NCI-H526 (cell line): ENCODE measurements at regions not wholly inside any gene's neighbourhood (a gene's known extent, or its start where the extent isn't known, plus 50 kb on each side); places are given as distances from the start of the nearest gene placed in this dataset.
"Not testable (repeated sequence)": the region's sequence is repeated elsewhere in the genome, so short reads cannot be mapped to it uniquely, and the experiment has no call there.

Experiments
- DNase-seq, 2 experiments: peaks; one replicate each; lab custom pipeline; 2025; lab: John Stamatoyannopoulos, UW

GRCh38 chr3:13248640-13249039, 171.5 kb downstream of the NUP210 start:
- no peak for DNase-seq

- no peak for DNase-seq
Observed at GRCh38 chr3:13245615-13245978, 172.4 kb upstream of the IQSEC1 start.

DNA sequence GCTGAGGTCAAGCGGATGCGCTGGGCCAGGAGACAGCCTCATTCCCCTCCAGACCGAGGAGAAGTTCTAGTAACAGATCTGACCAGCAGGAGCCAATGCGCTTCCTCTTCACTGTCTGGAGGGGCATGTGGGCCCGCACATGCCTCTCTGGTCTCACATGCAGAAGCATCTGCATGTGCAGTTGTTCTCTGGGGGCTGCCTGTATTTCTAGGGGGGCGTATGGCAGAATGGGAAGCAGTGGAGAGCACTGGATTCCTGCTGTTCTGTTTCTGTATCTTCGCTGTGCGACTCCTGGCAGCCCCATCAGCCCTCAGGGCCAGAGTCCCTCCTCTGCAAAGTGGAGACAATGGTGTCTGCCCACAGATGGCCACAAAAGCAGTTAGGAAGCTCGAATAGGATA, 170.4 kb upstream of the IQSEC1 start:
- no peak for DNase-seq

- DNase-seq: no peak
Observed at GRCh38 chr3:13242364-13242737, 169.1 kb upstream of the IQSEC1 start.

DNA sequence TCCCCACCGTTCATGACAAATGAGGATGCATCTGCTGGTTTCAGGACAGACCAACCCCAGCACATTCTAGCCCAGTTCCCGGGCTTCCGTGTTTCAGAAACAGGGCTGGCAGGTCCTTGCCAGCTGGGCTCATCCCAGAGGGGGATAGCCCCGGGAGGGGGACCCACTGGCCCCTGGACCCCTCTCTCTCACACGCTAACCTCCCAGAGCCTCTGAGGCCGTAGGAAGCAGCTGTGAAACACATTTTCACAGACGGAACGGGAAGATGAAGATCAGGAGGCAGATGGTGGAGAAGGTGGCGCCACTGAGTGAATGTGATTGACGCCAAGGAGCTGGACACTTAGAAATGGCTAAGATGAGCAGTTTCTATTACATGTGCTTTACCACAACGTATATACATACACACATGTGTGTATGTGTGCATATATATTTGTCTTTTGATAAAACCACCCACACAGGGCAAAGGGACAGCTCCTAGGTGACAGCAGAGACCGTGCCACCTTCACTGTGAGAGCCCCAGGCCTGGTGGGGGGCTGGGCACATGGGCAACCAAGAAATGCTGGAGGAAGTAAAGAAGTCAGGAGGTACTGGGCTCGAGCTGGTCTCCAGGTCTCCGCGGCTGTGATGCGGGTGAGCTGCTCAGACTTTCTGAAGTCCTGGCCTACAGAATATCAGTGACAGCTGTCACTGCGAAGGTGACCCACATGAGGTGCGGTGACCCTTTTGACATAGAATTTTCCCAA, 168.6 kb upstream of the IQSEC1 start:
- DNase-seq: no peak

- no peak for DNase-seq
Observed at GRCh38 chr3:13240928-13241618, 167.8 kb upstream of the IQSEC1 start.

- DNase-seq: no peak
Observed at GRCh38 chr3:13239467-13239760, 166.2 kb upstream of the IQSEC1 start.

DNA sequence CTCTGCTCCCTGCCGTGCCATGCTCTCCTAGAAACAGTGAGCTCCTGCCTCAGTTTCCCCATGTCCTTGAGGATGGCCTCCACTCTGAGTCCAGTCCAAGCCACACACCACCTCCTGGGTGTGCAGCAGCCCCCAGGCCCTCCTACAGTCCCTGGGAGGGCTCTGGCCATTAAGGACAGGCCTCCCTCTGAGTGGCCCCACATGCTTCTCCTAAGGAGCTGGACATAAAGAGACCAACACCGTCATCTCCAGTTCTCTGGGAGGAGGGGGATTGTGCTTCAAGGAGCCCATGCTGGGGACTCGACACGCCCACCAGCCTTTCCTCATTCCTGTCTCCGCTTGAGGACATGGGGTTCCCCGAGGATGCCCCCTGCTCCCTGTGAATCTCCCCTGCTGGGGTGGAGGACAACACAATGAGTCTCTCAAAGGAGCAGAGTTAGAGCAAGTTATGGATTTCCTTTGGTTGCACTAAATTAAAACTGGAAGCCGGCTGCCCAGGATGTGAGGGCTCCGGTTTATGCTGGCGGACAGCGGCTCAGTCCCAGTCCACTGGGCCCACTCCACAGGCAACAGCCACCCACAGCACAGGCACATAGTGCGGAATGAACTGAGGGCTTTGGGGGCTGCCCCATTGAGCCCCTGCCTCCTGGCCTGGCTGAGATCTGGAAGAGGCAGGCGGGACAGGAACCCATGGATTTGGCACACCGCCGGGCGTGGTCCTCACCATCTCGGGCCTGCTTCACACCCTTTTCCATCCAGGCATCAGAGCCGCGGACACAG, 165.6 kb upstream of the IQSEC1 start:
- DNase-seq: no peak

DNA sequence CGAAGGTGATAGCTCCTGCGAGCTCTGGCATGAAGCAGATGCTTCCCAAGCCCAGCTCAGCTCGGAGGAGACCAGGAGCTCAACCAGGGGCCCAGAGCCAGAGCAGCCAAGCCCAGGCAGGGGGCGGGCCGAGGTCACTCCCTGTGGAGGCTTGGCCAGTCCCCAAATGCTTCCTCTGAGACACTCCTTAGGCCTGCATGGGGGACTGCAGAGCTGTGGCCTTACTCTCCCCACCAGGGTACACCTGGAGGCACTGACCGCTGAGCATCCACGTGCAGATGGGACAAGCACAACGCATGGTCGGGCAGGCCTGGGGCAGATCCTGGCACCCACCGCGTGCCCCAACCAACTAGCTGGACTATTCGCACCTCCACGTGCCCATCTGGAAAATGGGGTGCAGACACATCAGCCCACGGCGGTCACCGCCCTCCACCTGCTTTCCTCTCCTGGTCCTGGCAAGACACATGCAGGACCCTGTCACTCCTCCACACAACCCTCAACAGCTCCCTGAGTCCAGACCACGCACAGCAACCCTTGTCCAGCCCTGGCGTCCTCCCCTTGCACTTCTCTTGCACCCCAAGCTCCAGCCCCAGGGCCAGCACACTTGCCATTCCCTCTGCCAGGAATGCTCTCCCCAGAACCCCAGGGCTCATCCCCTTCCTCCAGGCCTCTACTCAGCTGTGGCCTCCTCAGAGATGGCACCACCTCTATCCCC, 164.7 kb upstream of the IQSEC1 start:
- DNase-seq: no peak

DNA sequence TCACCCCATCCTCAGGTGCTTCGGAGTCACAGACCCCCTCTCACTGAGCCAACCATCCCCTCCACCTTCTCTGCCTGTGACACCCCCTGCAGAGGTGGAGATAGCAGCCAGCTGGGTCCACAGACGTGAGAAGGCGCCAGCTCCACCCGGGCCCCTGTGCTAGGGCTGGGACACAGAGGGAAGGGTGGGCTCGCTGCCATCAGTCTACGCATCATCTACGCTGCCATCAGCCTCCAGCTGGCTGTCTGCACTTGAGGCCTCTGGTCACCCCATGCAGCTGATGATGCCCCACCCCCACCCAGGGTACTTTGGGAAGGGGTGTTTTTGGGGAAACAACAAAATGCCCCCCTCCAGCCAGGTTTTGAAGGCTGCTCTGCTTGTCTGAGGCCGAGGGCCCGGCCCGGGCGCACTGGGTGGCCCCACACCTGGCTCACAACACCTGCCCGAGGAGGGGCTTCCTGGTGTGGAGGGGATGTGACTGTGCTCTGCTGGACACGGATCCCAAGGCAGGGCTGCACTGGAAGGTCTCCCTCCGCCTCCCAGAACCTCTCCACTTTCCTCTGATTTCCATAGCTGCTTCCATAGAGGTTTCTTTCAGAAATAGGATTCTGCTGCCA, 163.4 kb upstream of the IQSEC1 start:
- DNase-seq: peak in 1 of 2 experiments; percentile 7

GRCh38 chr3:13235897-13236296, 162.7 kb upstream of the IQSEC1 start:
- DNase-seq: peak; percentile 28 to 61

DNA sequence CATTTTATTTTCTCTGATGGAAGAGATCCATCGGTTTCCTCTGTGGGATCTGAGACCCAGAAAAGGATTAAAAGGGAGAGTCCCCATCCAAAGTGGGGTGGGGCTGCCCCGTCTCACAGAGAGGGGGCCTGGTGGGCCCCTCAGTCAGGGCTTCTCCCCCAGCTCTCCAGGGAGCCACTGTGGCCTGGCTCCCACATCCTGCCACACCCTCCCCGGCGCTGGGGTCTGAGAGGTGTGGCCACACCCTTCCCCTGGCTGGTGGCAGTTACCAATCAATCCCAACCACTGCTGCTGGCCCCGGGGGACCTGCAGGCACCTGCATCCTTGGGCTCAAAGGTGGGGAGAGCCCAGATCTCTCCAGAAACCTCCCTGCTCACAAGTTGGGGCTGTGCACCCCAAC, 161.8 kb upstream of the IQSEC1 start:
- peak; percentile 70 to 86 for DNase-seq

- peak in 1 of 2 experiments; percentile 13 for DNase-seq
Observed at GRCh38 chr3:13234666-13235065, 161.4 kb upstream of the IQSEC1 start.

DNA sequence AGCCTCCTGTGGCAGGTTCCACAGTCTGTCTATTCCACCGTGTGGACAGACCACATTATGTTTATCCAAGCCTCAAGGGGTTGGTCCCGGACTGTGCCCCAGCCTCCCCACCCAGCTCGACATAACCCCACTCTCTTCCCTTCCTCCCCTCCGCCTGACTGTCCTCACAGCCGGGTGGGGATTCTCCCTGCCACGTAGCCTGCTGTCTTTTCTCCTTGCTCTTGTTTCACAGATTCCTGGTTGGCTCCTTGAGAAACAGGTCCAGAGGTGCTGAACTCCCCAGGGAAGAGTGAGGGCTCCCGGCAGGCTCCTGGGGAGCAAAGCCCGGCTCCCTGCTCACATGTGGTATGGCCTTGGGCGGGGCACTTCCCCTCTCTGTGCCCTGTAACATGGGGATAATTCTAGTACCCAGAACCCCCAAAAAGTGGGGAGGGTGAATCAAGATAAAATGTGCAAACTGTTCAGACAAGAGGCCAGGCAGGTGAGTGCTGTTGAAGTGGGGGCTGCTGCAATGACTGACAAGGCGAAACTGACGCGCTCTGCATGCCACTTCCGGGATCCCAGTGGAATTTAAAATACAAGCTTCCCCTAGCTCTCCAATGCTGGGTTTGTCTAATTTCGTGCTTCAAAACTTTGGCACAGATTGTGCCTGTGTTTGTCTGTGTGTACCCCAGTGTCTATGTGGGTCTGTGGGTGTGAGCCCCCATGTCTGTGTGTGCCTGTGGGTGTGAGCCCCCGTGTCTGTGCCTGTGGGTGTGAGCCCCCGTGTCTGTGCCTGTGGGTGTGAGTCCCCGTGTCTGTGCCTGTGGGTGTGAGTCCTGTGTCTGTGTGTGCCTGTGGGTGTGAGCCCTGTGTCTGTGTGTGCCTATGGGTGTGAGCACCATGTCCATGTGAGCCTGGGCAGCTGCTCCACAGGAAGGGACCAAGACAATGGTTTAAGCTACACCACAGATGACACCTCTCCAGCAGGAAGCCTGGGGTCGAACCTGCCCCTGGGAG, 160.6 kb upstream of the IQSEC1 start:
- no peak for DNase-seq

GRCh38 chr3:13231781-13232666, 158.8 kb upstream of the IQSEC1 start:
- DNase-seq: no peak

GRCh38 chr3:13229273-13229949, 156.2 kb upstream of the IQSEC1 start:
- DNase-seq: peak; percentile 28 to 61

- DNase-seq: no peak
Observed at GRCh38 chr3:13228584-13228983, 155.4 kb upstream of the IQSEC1 start.

DNA sequence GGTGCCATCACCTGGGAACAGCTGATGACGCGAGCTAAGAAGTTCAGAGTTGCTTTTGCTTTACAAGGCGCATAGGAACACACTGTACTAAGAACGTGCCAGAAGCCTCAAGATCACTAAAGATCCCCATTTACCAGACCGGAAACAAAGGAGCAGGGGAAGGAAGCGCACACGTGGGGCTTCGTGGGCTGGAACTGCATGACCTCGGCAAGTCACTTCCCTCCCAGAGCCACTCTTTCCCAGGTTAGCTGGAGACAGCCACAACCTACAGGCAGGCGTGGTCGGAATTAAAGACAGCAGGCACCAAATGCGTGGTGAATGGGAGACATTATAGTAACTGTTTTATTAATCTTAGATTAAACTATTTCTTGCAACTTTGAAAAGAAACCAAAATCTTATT, 154.9 kb upstream of the IQSEC1 start:
- DNase-seq: not testable (repeated sequence)
